GM19023 (cell line): ENCODE measurements at regions not wholly inside any gene's neighbourhood (a gene's known extent, or its start where the extent isn't known, plus 50 kb on each side); places are given as distances from the start of the nearest gene placed in this dataset.
"Not testable (repeated sequence)": the region's sequence is repeated elsewhere in the genome, so short reads cannot be mapped to it uniquely, and the experiment has no call there.

Experiments used
- ATAC-seq: cut with Tn5 transposase; IDR thresholded peaks from one replicate; pipeline ENCODE4 v1.9.1; 2021; ENCODE audit warnings: mild to moderate bottlenecking, moderate library complexity; ENCODE audit not compliant: unreplicated experiment

DNA sequence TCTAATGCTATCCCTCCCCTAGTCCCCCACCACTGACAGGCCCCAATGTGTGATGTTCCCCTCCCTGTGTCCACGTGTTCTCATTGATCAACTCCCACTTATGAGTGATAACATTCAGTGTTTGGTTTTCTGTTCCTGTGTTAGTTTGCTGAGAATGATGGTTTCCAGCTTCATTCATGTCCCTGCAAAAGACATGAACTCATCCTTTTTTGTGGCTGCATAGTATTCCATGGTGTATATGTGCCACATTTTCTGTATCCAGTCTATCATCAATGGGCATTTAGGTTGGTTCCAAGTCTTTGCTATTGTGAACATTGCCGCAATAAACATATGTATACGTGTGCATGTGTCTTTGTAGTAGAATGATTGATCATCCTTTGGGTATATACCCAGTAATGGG is 153.1 kb downstream of the OR13H1 start:
- not testable (repeated sequence) for ATAC-seq

DNA sequence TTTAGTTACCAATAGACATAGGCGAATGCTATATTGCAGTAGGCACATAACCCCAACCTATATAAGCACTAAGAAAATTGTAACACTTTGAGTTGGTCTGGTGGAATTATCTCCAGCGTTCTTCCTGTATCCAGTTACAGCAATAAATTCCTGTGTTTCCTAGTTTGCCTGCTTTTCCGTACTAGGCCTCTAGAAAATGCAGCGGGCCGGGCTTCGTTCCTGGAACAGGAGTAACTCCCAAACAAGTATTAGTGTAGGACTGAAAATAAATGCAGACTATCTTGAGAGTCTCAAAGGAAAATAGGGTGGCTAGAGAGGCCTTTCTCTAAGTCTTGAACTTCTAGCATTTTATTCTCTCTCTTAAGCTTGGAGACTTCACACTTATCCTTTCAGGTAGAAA is 159.8 kb downstream of the OR13H1 start:
- ATAC-seq: no peak

DNA sequence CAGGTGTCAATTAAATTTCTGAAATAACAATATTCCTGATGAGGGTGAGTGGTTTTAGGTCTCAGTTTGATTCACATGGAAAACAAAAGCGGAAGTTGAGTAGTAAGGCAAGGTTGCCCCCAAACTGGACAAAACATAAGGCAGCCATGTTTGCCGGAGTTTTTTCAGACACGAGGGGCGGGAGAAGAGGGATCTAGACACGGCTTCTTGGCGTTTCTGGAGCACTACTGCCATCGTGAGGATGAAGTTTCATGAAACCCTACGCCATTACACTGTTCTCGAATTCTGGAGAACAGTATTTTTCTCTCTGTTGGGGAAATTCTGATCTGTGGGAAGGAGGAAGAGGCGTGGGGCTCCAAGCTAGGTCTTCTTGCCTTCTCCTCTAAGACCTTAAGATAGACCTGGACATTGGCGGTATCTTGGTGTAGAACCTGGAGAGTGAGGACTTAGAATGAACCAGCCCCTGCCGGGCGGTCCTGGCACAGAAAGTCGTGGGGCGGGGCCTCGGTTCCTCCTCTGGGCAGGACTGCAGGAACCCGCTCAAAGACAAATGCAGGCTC is 160.3 kb downstream of the OR13H1 start:
- peak; percentile 68 for ATAC-seq

DNA sequence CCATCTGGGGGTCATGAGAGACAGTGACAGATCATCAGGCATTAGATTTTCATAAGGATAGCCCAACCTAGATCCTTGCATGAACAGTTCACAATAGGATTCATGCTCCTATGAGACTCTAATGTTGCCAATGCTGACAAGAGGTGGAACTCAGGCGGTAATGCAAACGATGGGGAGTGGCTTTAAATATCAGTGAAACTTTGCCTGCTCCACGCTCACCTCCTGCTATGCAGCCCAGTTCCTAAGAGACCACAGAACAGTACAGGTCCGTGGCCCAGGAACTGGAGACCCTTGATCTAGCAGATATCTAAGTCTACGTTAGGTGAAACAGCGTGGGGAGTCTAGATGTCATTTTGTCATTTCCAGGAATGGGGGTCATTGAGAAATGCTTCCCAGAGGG is 165.7 kb downstream of the OR13H1 start:
- no peak for ATAC-seq

DNA sequence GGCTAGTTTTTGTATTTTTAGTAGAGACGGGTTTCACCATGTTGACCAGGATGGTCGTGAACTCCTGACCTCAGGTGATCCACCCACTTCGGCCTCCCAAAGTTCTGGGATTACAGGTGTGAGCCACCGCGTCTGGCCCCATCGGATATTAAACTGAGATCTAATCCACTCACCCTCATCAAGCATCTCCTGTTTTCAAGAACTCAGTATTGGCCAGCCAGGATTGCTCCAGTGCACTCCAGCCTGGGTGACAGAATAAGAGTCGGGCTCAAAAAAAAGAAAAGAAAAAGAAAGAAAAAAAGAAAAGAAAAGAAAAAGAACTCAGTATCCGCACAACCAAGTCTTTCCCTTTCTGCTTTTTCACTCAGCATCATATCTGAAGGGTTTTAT is 167.6 kb downstream of the OR13H1 start:
- no peak for ATAC-seq

DNA sequence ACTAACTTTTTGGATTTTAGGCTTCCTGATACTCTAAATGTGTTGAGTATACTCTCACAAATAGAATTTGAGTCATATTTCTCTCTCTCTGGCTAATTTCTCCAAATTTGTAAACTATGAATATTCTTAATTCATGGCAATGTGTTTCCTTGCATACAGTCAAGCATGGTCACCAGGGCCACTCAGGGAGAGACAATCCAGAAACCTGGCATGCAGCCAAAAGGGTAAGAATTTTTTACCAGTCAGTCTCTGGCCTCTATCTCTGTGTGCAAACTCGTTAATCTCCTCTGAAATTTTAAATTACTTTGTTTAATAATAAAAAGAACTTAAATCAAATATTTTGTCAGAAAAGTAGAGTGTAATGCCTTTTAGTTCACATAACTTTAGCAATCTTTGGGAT is 179.8 kb downstream of the OR13H1 start:
- ATAC-seq: no peak

DNA sequence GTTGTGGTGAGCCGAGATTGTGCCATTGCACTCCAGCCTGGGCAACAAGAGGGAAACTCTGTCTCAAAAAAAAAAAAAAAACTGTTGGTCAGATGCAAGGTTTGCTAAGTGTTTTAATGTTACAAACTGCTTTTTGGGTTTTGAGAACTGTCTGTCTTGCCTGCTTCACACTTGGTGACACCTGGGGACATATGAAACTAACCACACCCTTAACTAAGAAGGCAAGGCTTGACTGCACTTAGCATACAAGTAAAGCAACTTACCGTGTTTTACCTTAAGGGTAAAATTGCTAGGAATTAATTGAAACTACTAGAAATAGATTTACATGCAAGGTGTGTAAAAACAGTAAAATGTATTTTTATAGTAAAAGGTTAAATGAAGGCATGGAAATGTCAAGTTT is 180.4 kb downstream of the OR13H1 start:
- no peak for ATAC-seq

DNA sequence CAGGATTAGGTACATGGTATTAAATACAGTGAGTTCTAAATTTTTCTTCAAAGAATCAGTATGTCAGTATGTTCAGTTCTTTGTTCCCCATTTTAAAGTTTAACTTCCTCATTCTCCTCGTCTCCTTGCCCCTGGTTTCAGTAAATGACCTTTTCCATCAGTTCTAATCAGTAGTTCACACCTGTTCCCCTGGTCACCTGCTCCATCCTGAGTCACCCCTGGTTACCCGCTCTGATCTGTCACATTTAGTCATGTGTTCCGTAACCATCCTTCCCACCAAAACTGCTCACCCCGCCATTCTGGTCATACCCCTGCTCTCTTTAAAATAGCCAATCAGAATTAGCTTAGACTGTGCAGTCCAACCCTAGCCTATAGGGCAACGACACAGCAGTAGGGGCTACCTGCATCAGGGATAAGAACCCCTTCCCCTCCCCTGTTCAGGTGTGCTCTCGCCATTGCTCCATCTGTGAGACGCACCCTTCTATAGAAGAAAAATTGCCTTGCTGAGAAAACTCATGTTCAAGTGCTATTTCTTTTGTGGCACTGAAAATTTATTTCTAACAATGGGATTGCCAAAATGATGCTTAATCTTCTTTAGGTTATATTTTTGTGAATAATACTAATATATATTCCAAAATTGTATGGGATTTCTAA is 181.3 kb downstream of the OR13H1 start:
- no peak for ATAC-seq

DNA sequence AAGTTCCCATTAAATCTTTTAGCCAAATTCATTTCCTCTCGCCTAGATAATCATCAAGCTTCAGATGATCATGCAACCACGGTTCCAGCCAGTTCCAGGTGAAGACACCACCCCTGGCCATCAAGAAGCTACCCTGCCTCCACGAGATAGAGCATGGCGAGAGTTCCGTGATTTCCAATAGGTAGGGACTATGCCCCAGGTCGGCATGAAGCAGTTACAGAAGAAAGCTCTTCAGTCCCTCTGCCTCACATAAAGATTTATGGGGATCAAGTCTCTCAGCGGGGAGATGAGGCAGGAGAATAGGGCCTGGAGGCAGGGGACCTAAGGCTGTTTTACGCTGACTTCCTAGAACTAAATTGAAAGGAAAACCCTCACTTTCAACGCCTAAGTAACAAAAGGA is 183.9 kb downstream of the OR13H1 start:
- ATAC-seq: no peak

DNA sequence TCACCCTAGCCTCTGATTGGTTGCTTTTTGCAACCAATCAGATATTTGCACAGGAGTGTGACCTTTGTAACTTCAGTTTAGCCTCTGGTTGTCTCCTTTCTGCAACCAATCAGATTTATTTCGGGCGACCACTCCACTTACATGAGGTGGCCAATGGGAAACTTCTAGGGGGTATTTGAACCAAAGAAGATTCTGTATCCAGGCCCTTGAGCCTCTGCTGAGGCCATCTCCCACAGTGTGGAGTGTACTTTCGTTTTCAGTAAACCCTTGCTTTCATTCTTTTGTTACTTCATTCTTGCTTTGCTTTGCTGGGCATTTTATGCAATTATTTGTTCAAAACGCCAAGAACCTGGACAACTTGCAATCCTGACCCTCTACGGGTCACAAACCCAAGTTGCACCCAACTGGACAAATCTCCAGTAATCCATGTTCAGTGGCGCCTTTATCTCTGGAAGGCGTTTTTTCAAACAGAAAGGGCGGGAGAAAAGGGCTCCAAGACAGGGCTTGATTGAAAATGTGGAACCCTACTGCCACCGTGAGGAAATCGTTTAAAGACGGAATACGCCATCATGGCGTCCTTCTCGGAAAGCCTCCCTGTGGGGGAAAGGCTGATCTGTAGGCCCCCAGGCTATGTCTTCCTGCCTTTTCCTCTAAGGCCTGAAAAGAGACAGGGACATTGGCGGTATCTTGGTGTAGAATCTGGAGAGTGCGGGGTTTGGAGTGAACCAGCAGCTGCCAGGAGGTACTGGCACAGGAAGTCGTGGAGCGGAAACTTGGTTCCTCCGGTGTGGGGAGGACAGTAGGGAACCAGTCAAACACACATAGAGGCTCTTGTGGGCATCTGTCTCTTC is 184.6 kb downstream of the OR13H1 start:
- peak; percentile 68 for ATAC-seq

DNA sequence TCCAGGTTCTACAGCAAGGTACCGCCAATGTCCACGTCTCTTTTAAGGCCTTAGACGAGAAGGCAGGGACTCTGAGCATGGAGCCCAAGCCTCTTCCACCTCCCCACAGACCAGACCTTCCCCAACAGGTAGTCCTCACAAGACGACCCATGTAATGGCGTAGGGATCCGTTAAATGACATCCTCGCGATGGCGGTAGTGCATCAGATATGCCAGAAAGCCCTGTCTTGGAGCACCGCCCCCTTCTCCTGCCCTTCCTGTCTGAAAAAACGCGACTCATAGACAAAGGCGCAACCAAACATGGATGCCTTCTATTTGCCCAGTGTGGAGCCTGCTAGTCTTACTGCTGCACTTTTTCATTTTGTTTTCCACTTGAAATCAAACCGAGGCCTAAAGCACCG is 185.4 kb downstream of the OR13H1 start:
- ATAC-seq: peak; percentile 66

DNA sequence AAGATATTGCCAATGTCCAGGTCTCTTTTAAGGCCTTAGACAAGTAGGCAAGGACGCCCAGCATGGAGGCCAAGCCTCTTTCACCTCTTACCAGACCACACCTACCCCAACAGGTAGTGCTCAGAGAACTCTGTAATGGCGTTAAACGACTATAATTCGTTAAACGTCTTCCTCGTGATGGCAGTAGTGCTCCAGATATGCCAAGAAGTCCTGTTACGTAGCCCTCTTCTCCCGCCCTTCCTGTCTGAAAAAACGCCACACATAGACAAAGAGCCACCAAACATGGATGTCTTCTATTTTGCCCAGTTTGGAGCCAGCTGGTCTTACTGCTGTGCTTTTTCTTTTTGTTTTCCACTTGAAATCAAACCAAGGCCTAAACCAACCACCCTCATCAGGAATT is 190.7 kb downstream of the OR13H1 start:
- peak; percentile 75 for ATAC-seq

DNA sequence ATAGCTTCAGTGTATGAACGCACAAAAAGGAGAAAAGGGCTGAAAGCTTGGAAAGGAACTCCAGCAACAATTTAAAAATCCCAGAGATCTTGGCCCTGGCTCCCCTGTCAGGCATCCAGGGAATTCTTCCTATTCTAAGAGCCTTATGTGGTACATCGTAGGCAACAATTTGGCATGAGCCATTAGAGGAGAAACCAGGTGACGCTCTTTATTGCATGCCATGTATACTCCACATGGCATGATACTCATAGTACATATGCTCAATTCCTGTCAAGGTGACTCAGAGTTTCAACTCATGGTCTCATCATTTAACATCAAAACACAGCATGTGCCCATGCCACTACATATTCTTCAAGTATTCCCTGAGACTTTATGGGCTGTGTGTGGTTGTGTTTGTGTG is 191.3 kb downstream of the OR13H1 start:
- ATAC-seq: no peak

DNA sequence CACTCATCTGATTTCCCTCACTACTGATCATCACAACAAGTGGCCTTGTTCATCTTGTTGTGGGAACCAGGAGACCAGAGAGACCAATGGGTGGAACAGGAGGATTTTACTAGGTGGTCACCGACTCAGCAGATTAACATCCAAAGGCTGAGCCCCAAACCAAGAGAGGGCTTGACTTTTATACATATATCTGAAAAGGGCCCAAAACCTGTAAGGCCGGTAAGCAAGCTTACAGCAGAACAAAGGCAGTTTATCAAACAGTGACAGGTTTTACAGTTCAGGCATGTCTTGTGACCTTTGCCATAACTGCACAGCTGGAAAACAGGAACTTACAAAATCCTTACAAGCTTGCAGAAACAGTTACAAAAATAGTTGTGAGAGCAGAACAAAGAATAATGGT is 195.9 kb downstream of the OR13H1 start:
- ATAC-seq: no peak

DNA sequence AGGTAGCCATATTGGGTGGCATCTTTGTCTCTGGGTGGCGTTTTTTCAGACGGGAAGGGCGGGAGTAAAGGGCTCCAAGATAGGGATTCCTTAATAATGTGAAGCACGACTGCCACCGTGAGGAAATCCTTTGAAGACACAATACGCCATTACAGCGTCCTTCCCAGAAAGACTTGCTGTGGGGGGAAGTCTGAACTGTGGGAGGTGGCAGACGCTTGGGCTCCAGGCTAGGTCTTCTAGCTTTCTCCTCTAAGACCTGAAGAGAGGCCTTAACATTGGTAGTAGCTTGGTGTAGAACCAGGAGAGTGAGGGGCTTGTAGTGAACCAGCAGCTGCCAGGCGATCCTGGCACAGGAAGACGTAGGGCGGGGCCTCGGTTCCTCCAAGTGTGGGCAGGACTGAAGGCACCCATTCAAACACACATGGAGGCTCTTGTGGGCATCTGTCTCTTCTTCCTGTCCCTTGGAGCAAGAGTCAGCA is 197.3 kb downstream of the OR13H1 start:
- ATAC-seq: peak; percentile 63

DNA sequence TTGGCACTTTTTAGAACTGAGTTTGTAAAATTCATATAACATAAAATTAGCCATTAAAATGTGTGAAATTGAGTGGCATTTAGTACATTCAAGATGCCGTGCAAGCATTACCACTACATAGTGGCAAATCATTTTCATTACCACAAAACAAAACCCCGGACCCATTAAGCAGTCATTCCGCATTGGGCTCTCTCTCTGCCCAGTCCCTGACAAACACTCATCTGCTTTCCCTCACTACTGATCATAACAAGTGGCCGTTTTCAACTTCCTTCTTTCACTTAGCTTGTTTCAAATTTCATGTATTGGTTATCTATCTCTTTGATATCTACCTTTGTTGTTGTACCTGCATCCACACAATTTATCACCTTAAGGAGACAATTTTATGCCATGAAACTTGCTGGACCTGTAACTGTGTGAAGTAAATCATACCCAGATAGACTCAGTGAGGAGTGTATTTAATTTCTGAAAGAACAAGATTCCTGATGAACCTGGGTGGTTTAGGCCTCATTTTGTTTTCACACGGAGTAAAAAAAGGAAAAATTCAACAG is 202.1 kb downstream of the OR13H1 start:
- no peak for ATAC-seq

DNA sequence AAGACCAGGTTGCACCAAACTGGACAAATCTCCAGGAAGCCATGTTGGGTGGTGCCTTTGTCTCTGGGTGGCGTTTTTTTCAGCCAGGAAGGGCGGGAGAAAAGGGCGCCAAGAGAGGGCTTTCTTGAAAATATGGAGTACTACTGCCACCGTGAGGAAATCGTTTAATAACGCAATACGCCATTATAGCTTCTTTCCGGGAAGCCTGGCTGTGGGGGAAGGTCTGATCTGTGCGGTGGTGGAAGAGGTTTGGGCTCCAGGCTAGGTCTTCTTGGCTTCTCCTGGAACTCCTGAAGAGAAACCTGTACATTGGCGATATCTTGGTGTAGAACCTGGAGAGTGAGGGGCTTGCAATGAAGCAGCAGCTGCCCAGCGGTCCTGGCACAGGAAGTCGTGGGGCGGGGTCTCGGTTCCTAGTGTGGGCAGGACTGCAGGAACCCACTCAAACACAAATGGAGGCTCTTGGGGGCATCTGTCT is 202.7 kb downstream of the OR13H1 start:
- ATAC-seq: peak; percentile 39

DNA sequence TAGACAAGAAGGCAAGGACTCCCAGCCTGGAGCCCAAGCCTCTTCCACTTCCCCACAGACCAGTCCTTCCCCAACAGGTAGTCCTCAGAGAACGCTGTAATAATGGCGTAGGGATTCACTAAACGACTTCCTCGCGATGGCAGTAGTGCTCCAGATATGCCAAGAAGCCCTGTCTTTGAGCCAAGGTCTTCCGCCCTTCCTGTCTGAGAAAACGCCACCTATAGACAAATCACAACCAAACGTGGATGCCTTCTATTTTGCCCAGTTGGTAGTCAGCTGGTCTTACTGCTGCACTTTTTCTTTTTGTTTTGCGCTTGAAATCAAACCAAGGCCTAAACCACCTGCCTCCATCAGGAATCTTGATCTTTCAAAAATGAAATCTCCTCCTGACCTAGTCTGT is 203.3 kb downstream of the OR13H1 start:
- peak; percentile 61 for ATAC-seq

DNA sequence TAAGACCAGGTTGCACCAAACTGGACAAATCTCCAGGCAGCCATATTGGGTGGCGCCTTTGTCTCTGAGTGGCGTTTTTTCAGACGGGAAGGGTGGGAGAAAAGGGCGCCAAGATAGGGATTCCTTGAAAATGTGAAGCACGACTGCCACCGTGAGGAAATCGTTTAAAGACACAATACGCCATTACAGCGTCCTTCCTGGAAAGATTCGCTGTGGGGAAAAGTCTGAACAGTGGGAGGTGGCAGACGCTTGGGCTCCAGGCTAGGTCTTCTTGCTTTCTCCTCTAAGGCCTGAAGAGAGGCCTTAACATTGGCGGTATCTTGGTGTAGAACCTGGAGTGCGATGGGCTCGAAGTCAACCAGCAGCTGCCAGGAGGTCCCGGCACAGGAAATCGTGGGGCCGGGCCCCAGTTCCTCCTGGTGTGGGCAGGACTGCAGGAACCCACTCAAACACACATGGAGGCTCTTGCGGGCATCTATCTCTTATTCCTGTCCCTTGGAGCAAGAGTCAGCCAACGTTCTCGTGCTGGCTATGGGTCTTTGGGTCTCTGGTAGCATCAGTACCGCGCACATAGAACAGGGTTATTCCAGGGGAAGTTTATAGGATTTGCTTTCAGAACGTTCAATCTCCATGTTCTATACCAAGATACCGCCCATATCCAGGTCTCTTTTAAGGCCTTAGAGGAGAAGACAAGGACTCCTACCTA is 208.8 kb downstream of the OR13H1 start:
- ATAC-seq: peak; percentile 65

DNA sequence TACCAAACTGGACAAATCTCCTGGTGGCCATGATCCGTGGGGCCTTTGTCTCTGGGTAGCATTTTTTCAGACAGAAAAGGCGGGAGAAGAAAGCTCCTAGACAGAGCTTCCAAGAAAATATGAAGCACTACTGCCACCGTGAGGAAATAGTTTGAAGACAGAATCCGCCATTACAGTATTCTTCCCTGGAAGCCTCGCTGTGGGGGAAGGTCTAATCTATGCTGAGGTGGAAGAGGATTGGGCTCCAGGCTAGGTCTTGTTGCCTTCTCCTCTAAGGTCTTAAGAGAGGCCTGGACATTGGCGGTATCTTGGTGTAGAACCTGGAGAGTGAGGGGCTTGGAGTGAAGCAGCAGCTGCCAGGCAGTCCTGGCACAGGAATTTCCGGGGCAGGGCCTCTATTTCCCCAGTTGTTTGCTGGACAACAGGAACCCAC is 218.9 kb downstream of the OR13H1 start:
- peak; percentile 52 for ATAC-seq

DNA sequence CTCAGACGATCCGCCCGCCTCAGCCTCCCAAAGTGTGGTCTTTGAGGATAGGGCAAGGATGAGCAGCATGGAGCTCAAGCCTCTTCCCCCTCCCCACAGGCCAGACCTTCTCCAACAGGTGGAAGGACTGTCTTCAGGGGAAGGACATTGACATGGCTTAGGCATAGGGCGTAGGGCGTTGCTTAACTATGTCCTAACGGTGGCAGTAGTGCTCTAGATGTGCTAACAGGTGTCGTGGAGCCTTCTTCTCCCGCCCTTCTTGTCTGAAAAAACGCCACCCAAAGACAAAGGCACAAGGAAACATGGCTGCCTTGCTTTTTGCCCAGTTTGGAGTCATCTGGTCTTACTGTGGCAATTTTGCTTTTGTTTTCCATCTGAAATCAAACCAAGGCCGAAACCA is 219.8 kb downstream of the OR13H1 start:
- peak; percentile 69 for ATAC-seq
